MM.1S (cell line): ENCODE measurements at regions not wholly inside any gene's neighbourhood (a gene's known extent, or its start where the extent isn't known, plus 50 kb on each side); places are given as distances from the start of the nearest gene placed in this dataset.

Experiments
- DNase-seq: peaks from one replicate; pipeline ENCODE4 v3.0.0-alpha.2; 2015
- H2AFZ ChIP-seq: fragments of 300-600 bp; sonication (generic); 2 replicates; pipeline ENCODE4 v1.6.0; 2016; ENCODE audit warnings: antibody characterized with exemption, low read length
- H3F3A ChIP-seq: fragments of 300-600 bp; sonication (generic); 2 replicates; pipeline ENCODE4 v1.6.1; 2016; ENCODE audit warnings: mild to moderate bottlenecking, antibody characterized with exemption, low read length, moderate library complexity, mixed read lengths; ENCODE audit not compliant: insufficient read depth
- H3K27ac ChIP-seq: fragments of 300-600 bp; sonication (generic); 2 replicates; pipeline ENCODE4 v1.5.1; 2016; ENCODE audit warnings: mild to moderate bottlenecking, low read length
- H3K27me3 ChIP-seq: fragments of 300-600 bp; sonication (generic); replicated peaks from 2 replicates; pipeline ENCODE4 v1.6.0; 2016; ENCODE audit warnings: low read length; ENCODE audit not compliant: insufficient read depth
- H3K36me3 ChIP-seq: fragments of 300-600 bp; sonication (generic); replicated peaks from 2 replicates; pipeline ENCODE4 v1.6.1; 2016; ENCODE audit warnings: mild to moderate bottlenecking, low read length, mixed read lengths; ENCODE audit not compliant: insufficient read depth
- H3K4me1 ChIP-seq: fragments of 300-600 bp; sonication (generic); 2 replicates; pipeline ENCODE4 v1.6.1; 2016; ENCODE audit warnings: low read length, mixed read lengths
- H3K4me2 ChIP-seq: fragments of 300-600 bp; sonication (generic); 2 replicates; pipeline ENCODE4 v1.6.0; 2016; ENCODE audit warnings: low read depth, low read length
- H3K4me3 ChIP-seq: fragments of 300-600 bp; sonication (generic); 2 replicates; pipeline ENCODE4 v1.5.1; 2016; ENCODE audit warnings: low read length, mixed read lengths
- H3K79me2 ChIP-seq: fragments of 300-600 bp; sonication (generic); 2 replicates; pipeline ENCODE4 v1.6.1; 2016; ENCODE audit warnings: mixed run types, low read length, mixed read lengths
- H3K9ac ChIP-seq: fragments of 300-600 bp; sonication (generic); 2 replicates; pipeline ENCODE4 v1.6.1; 2016; ENCODE audit warnings: low read length, mixed read lengths
- H3K9me2 ChIP-seq: fragments of 300-600 bp; sonication (generic); replicated peaks from 2 replicates; pipeline ENCODE4 v1.6.1; 2016; ENCODE audit warnings: mild to moderate bottlenecking, low read length, mixed read lengths; ENCODE audit not compliant: insufficient read depth
- H3K9me3 ChIP-seq: fragments of 300-600 bp; sonication (generic); replicated peaks from 2 replicates; pipeline ENCODE4 v1.6.1; 2016; ENCODE audit warnings: mild to moderate bottlenecking, low read length, mixed read lengths; ENCODE audit not compliant: insufficient read depth
- H4K20me1 ChIP-seq: fragments of 300-600 bp; sonication (generic); 2 replicates; pipeline ENCODE4 v1.6.1; 2016; ENCODE audit warnings: mild to moderate bottlenecking, low read length, moderate library complexity, mixed read lengths; ENCODE audit not compliant: insufficient read depth
- EZH2 ChIP-seq: fragments of 300-600 bp; sonication (generic); optimal IDR thresholded peaks from 2 replicates; pipeline ENCODE3; 2017; ENCODE audit warnings: low read depth, mild to moderate bottlenecking, antibody characterized with exemption, low read length, mixed read lengths
- EZH2phosphoT487 ChIP-seq: fragments of 300-600 bp; sonication (generic); IDR thresholded peaks from 2 replicates; pipeline ENCODE4 v1.6.1; 2018; ENCODE audit warnings: antibody characterized with exemption, low read length
- TF ChIP-seq, protein P1 (sequence below): fragments of 300-600 bp; sonication (generic); IDR thresholded peaks from 2 replicates; pipeline ENCODE4 v1.5.1; 2016; ENCODE audit warnings: antibody characterized with exemption, low read length, mixed read lengths

DNA sequence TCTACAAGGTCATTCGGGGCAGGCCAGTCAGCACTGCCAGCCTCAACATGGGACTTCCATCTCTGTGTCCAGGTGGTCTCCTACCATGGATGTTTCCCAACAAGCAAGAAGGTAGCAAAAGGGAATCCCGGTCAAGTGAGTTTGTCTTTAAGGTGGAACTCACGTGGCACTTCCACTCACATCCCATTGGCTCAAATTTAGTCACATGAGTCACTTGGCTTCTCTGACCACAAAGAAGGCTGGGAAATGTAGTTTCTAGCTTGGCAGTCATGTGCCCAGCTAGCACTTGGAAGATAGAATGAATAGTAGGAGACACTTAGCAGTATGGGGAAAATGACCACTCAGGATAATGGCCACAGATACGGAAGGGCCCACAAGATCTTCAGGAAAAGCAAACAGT lies 106.6 kb downstream of the AIPL1 start:
- H3K36me3 ChIP-seq: no peaks in the 10 kb centered on the region
- H2AFZ ChIP-seq: no peak overlapping the region
- H3K9me2 ChIP-seq: no peaks in the 10 kb centered on the region
- H3K4me1 ChIP-seq: no peaks in the 10 kb centered on the region
- no peaks in the 10 kb centered on the region for H3K9me3 ChIP-seq
- H3K27me3 ChIP-seq: 0 out of 2 replicates have a peak, but pooled peaks cover 8% of the 10 kb centered on the region
- no peak overlapping the region for H3K4me2 ChIP-seq
- no peaks in the 10 kb centered on the region for H3F3A ChIP-seq
- no peaks in the 10 kb centered on the region for H3K79me2 ChIP-seq
- H3K4me3 ChIP-seq: no peak overlapping the region
- H3K27ac ChIP-seq: no peak overlapping the region
- no peaks in the 10 kb centered on the region for H4K20me1 ChIP-seq
- TF ChIP-seq EZH2phosphoT487: no peak
- no peak for DNase-seq
- H3K9ac ChIP-seq: no peak overlapping the region

DNA sequence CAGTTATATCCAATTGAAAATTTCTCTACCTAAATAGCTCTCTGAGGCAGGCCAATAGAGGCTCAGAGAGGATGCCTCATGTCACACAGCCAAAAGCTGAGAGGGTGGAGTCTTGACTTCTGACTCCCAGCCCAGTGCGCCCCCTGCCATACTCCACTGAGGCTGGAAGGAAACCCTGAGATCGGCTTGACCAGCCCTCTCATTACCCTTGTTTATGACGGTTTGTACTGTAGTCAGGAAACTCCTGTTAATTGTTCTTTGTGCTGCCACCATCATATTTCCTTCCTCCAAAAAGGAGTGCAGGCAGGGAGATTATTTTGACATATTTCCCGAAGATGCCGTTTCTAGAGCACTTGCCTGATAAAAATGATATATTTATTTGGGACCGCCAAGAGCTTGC lies 107.9 kb downstream of the AIPL1 start:
- TF ChIP-seq, protein P1, sequence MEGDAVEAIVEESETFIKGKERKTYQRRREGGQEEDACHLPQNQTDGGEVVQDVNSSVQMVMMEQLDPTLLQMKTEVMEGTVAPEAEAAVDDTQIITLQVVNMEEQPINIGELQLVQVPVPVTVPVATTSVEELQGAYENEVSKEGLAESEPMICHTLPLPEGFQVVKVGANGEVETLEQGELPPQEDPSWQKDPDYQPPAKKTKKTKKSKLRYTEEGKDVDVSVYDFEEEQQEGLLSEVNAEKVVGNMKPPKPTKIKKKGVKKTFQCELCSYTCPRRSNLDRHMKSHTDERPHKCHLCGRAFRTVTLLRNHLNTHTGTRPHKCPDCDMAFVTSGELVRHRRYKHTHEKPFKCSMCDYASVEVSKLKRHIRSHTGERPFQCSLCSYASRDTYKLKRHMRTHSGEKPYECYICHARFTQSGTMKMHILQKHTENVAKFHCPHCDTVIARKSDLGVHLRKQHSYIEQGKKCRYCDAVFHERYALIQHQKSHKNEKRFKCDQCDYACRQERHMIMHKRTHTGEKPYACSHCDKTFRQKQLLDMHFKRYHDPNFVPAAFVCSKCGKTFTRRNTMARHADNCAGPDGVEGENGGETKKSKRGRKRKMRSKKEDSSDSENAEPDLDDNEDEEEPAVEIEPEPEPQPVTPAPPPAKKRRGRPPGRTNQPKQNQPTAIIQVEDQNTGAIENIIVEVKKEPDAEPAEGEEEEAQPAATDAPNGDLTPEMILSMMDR: no peak
- TF ChIP-seq EZH2phosphoT487 (no peak), EZH2 (no peak)
- H3K27me3 ChIP-seq: 0 out of 2 replicates have a peak, but pooled peaks cover 10% of the 10 kb centered on the region
- H3K27ac ChIP-seq: no peak overlapping the region
- H3K79me2 ChIP-seq: no peaks in the 10 kb centered on the region
- no peaks in the 10 kb centered on the region for H3K4me1 ChIP-seq
- H3K9me2 ChIP-seq: no peaks in the 10 kb centered on the region
- no peak overlapping the region for H3K9ac ChIP-seq
- H2AFZ ChIP-seq: no peak overlapping the region
- no peaks in the 10 kb centered on the region for H3F3A ChIP-seq
- no peak overlapping the region for H3K4me2 ChIP-seq
- H3K4me3 ChIP-seq: no peak overlapping the region
- H4K20me1 ChIP-seq: no peaks in the 10 kb centered on the region
- no peaks in the 10 kb centered on the region for H3K36me3 ChIP-seq
- H3K9me3 ChIP-seq: no peaks in the 10 kb centered on the region
- DNase-seq: no peak

DNA sequence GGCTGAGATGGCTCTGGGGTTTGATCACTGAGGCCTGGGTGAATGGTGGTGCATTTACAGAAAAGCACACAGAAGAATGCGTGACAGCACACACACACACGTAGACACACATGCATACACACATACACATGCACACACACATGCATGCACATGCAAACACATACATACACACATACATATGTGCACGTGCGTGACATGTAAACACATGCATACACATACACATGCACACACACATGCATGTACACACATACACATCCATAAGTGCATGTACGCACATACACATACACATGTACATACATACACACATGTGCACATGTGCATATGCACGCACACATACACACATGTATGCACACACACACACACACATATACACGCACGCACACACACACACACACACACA lies 108.4 kb downstream of the AIPL1 start:
- TF ChIP-seq, protein P1: no peak
- TF ChIP-seq EZH2phosphoT487 (no peak), EZH2 (no peak)
- 0 out of 2 replicates have a peak, but pooled peaks cover 10% of the 10 kb centered on the region for H3K27me3 ChIP-seq
- H2AFZ ChIP-seq: no peak overlapping the region
- H3K27ac ChIP-seq: no peak overlapping the region
- no peak overlapping the region for H3K4me3 ChIP-seq
- H3K9me2 ChIP-seq: no peaks in the 10 kb centered on the region
- H3K9ac ChIP-seq: no peak overlapping the region
- no peaks in the 10 kb centered on the region for H3K79me2 ChIP-seq
- no peaks in the 10 kb centered on the region for H3F3A ChIP-seq
- no peak overlapping the region for H3K4me2 ChIP-seq
- no peaks in the 10 kb centered on the region for H3K36me3 ChIP-seq
- no peaks in the 10 kb centered on the region for H3K9me3 ChIP-seq
- no peaks in the 10 kb centered on the region for H4K20me1 ChIP-seq
- no peaks in the 10 kb centered on the region for H3K4me1 ChIP-seq
- no peak for DNase-seq

DNA sequence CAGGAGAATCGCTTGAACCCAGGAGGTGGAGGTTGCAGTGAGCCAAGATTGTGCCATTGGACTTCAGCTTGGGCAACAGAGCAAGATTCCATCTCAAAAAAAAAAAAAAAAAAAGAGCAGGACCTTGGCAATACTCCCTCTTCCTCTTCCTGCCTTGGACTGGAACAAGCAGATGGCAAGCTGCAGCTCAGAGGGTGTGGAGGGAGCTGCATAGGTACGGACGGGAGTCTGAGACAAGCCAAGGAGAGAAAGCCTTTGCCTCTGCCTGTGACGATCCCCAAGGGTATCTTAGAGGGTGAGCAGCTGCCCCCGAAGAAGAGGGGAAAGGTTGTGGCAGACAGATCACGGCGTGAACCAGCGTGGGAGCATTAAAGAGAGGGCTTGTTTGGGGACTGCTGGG lies 109.2 kb downstream of the AIPL1 start:
- H3K27ac ChIP-seq: no peak overlapping the region
- no peaks in the 10 kb centered on the region for H3K9me3 ChIP-seq
- H3K9me2 ChIP-seq: no peaks in the 10 kb centered on the region
- no peaks in the 10 kb centered on the region for H3K79me2 ChIP-seq
- H3K27me3 ChIP-seq: 0 out of 2 replicates have a peak, but pooled peaks cover 10% of the 10 kb centered on the region
- no peak for DNase-seq
- no peak overlapping the region for H3K9ac ChIP-seq
- no peak overlapping the region for H2AFZ ChIP-seq
- H3K36me3 ChIP-seq: no peaks in the 10 kb centered on the region
- H4K20me1 ChIP-seq: no peaks in the 10 kb centered on the region
- no peaks in the 10 kb centered on the region for H3F3A ChIP-seq
- no peak for TF ChIP-seq EZH2
- TF ChIP-seq, protein P1: no peak
- no peak for TF ChIP-seq EZH2phosphoT487
- H3K4me2 ChIP-seq: no peak overlapping the region
- no peaks in the 10 kb centered on the region for H3K4me1 ChIP-seq
- no peak overlapping the region for H3K4me3 ChIP-seq
